Tongue (tissue), 1 donor: ENCODE measurements at regions not wholly inside any gene's neighbourhood (a gene's known extent, or its start where the extent isn't known, plus 50 kb on each side); places are given as distances from the start of the nearest gene placed in this dataset.

Experiments used
- DNase-seq: peaks from one replicate; pipeline ENCODE4 v3.0.0-alpha.2; 2015

DNA sequence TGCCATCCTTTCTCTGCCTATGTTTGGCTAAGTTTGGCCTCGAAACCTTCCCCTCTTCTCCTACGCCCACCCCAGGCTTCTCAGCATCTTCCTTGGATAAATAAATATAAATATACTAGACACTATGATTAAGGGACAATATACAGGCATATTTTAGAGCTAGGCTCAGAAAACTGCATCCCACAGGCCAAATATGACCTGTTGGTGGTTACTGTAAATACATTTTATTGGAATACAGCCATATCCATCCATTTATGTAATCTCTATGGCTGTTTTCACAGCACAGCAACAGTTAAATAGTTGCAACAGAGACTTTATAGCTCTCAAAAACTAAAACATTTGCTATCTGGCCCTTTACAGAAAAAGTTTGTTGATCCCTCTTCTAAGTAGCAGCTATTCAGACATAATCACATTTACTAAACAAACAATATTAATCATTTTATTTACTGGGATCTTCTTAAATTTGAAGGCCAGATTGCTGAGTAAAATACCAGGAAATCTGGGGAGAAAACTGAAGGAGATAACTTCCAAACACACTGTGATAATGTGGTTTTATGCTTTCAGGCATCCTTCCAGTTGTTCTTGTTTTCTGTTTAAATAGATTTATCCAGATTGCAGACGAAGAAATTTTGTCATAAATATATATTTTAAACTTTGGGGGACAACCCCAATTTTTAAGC lies 269.7 kb upstream of the THRB start:
- peak; percentile 10 for DNase-seq

DNA sequence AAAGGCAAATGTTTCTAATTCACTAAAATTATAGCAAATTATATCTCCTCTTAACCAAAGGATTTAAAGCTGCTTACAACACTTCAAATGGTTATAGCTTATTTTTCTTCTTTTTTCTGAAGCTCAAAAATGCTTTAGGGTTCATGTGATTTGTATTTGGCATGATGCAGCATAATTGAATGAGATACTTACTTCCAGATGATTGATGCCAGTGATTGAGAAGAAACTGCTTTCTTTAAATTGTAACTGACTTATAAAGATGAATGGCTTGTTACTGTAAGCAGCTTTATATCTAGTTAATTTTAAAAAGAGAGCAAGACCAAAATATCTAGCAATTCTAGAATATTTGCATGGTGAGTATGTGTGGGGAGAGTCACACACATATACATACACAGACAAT lies 270.7 kb upstream of the THRB start:
- DNase-seq, result no peak

DNA sequence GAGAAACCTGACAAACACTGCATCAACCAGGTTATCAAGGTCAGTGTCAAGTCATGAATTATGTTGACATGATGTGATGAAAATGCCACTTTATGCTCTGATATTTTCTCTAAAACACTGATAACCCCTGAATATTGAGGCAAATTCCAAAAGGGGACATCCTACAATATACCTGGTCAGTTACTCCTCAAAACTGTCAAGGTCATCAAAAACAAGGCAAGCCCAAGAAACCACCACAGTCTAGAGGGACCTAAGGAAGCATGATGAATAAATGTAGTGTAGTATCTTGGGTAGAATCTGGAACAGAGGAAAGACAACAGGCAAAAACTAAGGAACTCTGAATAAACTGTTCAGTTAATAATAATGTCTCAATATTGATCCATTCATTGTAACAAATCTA lies 275.3 kb upstream of the THRB start:
- no peak for DNase-seq

DNA sequence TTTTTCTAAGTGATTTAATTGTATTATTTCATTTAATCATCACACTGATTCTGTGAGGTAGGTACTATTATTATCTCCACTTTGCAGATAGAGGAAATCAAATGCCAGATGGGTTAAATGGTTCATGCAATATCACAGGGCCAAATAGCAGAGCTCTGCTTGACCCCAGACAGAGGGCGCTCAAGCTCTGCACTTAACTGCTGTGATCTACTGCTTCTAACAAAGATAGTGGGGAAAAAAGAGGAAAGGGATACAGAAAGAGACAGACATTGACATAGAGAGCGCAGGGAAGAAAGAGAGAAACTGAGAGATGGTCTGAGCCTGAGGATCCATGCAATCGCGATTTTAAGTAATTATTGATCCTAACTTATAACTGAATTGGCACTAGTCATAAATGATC lies 279.1 kb upstream of the THRB start:
- DNase-seq, result peak; percentile 88

DNA sequence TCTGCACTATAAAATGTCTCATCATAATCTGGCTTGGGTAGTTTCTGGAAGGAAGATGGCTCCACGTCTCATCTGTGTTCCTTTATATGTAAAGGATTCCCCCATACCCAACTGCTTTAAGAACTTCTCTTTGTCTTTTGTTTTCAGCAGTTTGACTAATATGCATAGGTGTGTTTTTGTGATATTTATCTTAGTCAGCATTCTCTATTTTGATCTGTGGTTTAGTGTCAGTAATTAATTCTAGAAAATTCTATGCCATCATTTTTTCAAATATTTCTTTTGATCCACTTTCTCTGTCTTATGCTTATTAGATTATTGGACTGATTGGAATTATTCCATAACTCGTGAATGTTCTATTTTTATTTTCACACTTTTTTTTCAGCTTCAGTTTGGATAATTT lies 286.3 kb upstream of the THRB start:
- DNase-seq, result no peak

DNA sequence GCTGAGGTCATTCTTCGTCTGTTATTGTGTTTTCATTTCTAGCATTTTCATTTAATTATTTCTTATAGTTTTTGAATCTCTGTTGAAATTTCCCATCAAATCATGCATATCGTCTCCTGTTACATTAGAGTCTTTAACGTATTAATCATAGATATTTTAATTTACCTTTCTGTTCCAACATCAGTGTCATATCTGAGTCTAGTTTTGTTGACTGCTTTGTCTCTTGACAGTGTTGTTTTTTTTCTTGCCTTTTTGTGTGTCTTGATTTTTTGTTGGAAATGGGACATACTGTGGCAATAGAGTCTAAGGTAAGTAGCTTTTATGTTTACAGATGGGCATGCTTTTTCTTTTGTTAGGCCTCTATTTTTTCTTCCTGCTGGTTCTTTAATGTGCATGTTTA lies 286.8 kb upstream of the THRB start:
- DNase-seq, result no peak

DNA sequence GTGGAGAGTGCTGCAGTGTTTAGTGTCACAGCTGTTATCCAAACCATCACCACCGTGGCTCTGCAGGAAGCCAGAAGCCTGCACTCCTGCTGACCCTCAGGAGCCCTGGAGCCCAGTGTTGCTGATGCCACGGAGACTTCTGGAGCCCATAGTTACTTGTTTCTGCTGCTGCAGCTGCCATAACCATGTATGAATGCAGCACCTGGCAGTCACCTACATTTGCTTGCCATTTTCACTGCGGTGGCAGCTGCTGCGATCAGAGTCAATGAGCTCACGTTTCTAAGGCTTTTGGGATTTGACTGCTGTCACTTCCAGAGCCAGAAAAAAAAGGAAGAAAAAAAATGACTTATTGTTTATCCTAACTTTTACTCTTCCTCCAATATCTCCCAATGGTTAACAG lies 299.2 kb upstream of the THRB start:
- DNase-seq, result peak; percentile 26

DNA sequence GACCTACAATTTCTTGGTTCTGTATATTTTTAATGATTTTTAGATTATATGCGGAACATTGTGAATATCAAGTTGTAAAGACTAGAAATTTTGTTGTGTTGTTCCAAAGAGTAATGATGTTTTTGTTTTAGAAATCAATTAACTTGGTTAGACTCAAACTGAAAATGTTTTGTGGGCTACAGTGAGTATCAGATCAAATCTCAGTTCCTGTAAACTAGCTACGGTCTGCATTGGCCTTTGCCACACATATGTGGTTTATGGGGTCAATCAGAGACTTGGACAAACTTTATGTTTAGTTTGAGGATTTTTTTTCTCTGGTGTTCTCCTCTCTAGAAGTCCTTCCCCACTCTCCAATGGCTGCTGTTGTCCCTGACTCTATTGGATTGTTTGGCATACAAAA lies 308.0 kb upstream of the THRB start:
- no peak for DNase-seq

DNA sequence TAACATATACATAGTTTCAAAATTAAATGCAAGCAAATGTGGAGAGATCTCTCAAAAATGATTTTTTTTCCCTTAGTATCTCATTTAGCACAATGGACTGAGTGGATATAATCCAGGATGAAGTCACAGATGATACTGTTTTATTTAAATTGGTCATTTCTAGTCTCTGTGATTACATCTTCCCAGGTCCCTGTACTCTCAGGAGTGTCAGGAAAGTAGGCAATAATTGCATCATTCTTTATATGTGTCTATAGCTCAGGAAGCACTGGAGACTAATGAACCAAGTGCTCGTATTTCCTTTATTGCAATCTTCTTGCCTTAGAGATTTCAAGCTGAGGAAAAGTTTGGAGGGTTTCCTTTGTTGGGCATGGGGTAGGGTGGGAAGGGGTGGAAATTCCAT lies 309.4 kb upstream of the THRB start:
- no peak for DNase-seq

DNA sequence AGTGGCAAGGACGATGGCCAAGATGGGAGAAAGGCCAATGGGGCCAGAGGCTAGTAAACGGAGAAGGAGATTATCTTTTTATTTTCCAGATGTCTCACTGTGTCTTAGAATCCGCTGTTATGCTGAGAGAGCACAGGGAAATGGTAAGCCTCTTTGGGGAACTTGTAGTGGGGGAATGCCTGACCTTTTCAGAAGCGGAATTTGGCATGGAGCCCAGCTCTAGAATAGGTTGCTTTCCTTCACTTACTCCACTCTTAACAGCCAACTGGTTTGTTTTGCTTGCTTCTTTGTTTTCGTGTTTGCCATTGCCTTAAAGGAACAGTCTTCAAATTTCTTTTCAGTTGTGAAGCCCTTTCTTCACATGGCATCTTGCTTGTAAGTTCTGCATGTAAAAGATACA lies 316.2 kb upstream of the THRB start:
- no peak for DNase-seq

DNA sequence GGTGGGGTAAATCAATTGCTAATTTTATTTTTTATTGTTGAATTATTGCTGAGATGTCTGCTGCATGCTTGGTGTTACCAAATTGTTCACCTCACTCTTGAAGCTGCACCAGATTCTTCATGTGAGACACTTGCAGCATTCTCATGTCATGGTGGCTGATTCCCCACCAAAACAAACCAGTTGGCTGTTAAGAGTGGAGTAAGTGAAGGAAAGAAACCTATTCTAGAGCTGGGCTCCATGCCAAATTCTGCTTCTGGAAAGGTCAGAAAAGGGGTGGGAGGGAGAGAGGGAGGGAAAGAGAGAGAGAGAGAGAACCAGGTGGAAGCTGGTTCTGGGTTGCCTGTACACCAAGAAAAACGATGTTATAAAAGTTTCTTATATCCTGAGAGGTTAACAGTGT lies 317.5 kb upstream of the THRB start:
- DNase-seq, result peak; percentile 2

DNA sequence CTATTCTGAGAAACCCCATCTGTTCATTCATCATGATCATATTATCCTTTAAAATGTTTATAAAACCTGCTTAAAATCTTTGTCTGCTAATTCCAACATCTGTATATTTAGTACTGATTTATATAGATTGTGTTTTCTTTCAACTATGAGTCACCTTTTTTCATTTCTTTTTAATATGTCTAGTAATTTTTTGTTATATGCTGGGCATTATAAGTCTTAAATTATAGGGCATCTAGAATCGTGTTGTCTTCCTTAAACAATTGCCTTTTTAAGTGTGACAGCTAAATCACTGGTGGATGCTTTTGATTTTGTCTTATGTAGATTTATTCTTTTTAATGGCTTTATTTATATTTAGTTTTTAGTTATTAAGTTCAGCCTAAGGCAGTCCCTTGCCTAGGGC lies 323.4 kb upstream of the THRB start:
- DNase-seq, result no peak

DNA sequence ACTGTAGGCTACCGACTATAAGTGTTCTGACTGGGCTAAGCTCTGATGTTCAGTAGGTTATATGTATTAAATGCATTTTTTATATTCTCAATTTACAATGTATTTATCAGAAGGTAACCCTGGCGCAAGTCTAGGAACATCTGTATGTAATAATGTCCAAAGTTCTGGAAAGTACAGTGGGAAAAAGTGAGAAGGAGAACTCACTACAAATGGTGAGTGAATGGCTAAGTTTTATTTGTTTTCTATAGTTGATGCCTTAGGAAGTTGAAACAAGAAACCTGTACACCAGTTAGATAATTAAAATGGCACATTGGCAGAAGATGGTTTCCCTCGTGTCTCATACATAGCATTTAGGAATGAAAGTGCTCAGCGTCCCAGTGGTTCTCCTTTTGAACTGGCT lies 333.4 kb upstream of the THRB start:
- peak; percentile 10 for DNase-seq

DNA sequence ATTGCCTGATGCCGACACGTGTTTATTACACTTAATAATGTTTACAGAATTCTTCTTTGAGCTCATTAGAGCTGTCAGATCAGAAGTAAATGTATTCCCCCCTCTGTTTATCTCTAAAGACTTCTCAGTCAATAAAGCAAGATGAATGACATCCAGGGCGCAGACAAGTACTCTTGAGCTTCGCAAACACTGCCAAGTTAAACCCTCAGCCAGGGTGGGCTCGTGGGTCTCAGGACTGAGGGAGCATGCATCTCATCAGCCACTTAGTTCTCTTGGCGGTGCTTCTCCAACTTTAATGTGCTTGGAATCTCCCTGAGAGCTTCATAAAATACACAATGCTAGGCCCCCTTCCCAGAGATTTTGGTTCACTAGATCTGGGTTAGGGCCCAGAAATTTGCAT lies 333.9 kb upstream of the THRB start:
- no peak for DNase-seq

DNA sequence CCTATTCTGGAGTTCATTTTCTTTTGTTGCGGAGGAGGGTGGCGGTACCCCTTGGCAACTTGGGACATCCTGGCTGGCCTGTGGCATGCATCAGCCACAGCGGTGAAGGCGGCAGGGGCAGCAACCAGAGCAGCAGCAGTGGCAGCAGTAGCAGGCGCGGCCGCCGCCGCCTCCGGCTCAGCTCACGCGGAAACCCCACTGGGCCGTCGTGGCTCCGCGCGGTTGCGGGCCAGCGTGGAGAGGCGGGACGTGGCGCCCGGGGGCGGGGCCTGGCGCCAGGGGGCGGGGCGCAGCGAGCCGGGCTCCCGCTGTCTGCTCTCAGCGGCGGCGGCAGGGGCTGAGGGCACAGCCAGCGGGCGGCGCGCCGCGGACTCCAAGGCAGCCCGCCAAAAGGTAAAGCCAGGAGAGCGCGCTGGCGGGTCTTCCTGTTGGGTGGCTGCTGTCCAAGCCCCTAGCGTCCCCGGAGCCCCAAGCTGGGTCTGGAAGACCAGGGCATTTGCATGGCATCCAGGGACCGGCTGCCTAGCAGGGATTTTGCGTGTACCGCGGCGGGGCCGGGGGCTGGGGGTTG lies 334.4 kb upstream of the THRB start:
- DNase-seq, result peak; percentile 64

DNA sequence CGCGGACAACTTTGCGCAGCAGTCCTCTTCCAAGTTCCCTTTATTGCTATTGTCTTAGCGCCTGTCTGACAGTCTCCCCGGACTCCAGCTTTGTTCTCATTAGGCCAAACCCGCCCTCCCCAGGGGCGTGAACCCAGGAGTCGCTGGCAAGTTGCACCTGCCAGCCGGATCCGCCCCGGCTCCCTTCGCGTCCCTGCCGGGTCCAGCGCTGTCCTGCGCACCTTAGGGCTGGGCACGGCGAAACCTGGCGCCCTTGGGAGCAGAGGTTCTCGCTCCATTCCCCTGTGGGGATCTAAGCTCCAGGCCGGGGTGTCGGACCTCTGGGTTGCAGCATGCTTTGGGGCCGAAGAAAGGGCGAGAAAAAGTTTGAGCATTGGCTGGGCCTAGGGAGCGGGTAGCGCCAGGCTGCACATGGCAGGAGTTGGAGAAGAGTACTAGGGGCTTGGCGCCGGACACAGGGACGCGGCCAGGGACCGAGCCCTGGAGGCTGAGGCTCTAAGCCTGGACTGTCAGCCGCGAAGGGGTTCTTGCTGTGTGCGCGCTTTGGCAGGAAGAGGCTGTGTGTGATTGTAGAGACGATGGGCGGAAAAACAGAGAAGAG lies 335.1 kb upstream of the THRB start:
- peak; percentile 37 for DNase-seq

DNA sequence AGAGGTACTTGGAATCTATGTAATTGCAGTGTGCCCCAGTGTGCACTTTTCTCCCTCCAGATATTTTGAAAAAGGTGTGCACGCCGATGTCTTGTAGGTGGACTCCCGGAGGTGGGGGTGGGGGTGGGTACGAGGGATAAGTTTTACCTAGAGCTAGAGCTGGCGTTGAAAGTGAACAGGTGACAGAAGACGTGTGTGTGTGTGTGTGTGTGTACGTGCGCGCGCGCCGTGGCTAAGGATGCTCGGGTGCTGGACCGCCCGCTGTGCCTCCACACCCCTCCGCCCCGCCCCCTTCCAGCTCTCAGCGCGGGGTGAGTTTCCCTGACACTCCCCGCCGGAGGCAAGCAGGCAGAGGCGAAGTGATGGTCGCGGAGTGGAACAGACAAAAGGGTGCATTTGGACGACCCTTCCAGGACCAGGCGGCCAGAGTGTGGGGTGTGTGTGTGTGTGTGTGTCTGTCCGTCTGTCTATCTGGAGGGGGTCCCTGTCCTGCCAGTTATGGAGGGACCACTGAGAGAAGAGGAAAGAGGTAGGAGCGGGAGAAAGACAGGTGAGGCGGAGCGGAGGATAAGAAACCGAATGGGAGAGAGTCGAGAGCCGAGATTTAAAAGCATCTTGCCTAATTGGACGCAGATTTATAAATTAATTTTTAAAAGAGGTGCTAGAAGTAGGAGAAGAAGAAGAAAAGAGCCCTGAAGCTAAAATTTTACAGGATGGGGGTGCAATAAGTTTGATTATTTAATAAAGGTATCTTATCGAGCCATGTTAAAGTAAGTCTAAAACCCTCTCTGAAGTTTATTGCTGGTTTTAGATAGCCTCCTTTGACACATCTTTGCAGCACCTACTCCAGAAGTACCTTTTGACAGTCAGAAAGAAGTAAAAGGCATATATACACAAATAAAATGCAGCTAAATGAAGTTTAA lies 335.8 kb upstream of the THRB start:
- peak; percentile 24 for DNase-seq

DNA sequence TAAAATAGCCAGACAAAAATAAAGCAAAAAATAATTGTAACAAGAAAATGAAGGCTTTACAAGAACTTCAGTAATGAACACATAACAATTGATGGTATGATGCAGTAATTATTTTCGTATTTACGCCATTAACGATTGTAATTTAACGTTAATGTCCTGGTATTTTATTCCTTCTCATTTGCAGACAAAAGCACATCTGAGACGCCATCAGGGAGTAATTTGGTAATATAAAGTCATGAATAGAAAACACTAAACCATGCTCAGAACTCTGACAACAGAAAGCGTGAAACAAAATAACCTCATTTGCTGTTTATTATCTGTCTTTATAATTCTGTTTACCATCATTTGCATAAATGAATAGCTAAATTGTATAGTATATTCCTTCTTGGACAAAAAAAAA lies 336.6 kb upstream of the THRB start:
- DNase-seq, result no peak

DNA sequence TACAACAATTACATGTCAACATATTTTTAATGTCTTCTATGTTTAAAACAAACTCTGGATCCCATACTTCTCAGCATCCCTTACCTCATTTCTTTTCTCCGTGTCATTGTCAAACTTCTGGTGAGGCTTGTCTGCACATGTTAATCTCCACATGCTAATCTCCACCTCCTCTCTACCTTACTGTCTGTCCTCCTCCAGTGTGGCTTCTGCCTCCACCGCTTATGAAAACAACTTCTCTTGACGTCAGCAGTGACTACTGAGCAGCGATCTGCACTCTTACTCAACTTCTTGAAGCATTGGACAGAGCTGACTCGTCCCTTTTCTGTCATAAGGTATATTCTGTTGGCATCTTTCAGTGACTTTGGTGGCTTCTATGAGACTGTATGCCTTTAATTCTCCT lies 338.2 kb upstream of the THRB start:
- no peak for DNase-seq

DNA sequence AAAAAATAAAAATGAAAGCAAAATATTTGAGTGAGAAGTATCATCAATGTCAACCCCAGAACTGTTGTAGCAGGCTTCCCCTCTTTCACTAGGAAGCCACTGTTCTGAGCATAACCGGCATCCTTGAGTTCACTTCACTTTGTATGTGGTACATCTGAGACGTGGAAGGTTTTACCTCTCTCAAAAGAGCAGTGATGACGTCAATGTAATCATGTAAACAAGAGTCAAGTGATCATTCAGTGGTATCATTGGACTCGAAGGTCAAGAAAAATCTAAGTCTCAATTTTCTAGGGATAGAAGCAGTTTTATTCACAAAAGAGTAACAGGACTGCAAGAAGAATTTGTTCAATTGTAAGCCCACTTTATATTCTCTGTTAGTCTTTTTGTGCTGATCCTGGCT lies 339.8 kb upstream of the THRB start:
- no peak for DNase-seq

DNA sequence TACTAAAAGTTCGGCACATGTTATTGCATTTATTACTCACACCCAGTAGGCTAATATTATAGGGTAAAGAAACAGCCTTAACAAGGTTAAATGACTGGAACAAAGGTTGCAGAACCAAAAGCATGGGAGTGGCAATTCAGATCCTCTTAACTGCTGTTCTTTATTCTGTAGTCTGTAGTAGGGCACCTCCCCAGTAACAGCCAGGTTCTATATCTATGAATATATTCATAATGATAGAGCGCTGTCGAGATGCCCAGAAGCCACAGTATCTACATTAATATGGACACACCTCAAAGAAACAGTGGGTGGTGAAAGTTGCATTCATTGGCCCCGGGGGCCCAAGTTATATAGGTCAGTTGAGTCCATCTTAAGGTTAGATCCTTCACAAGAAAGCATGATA lies 340.9 kb upstream of the THRB start:
- no peak for DNase-seq

DNA sequence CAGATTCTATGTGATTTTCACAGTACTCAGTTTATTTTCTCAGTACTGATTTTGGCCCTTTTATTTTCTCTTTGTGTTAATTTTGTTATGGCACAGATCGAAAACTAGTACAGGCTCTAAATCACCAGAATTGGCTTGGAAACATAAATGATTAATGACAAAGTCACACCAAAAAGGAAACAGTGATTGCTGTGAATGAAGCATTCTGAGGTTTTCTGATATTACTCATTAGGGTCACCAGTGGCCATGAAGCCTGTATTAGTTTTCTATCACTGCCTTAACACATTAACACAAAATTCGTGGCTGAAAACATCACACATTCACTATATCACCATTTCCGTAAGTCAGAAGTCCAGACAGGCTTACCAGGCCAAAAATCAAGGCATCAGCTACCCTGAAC lies 343.0 kb upstream of the THRB start:
- no peak for DNase-seq

DNA sequence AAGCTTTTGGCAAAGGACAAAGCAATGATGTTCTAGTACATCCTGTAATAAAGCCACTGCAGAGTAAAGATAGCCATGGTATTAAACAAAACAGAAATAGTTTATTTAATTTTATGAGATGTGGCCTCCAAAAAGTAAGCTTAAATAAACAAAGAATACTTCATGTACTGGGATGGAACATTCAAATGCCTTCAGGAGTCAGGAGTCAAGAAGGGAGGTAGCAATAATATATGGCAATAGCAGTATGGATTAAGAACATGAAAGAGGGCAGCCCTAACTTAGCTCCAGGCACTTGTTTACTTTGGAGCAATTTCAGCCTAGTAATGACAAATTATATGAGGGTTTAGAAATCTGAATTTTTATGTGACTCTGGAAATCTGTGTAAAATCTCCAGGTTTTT lies 343.9 kb upstream of the THRB start:
- DNase-seq, result no peak
